ENCODE measurements at regions not wholly inside any gene's neighbourhood (a gene's known extent, or its start where the extent isn't known, plus 50 kb on each side); places are given as distances from the start of the nearest gene placed in this dataset.
"Not testable (repeated sequence)": the region's sequence is repeated elsewhere in the genome, so short reads cannot be mapped to it uniquely, and the experiment has no call there.

GRCh38 chr21:41582298-41582840 lies 74.4 kb upstream of the TMPRSS2 start:
- intact Hi-C loops (cut with DNase I) = no loop called here
- peak; percentile 31 for DNase-seq (ENCODE audit: low spot score)

GRCh38 chr21:41581592-41582228 lies 73.8 kb upstream of the TMPRSS2 start:
- intact Hi-C loops (cut with DNase I) = no loop called here
- DNase-seq (ENCODE audit: low spot score) = peak; percentile 49

- intact Hi-C loops (cut with DNase I) = no loop called here
Measured at GRCh38 chr21:41580758-41581554, 73.0 kb upstream of the TMPRSS2 start.

DNA sequence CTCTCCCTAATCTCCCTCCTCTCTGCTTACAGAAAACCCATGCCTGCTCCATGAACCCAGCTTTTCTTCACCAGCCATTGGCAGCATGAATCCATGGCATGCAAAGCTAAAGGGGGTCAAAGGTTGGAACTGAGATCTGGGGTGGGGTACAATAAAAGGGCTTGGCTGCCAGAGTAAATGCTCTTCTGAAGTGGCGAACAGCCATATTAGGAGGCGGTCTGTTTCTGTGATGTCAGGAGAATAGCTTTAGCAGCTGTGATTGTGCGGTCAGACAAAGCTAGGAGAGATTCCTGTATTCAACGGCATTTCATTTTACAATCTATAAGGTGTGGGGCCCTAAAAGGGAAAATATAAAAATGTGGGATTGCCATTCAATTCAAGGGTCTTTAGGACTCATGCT lies 71.7 kb upstream of the TMPRSS2 start:
- DNase-seq (ENCODE audit: low spot score) = no peak
- intact Hi-C loops (cut with DNase I) = no loop called here

More at GRCh38 chr21:41580758-41581554, 73.0 kb upstream of the TMPRSS2 start:
- peak; percentile 40 for DNase-seq (ENCODE audit: low spot score)

DNA sequence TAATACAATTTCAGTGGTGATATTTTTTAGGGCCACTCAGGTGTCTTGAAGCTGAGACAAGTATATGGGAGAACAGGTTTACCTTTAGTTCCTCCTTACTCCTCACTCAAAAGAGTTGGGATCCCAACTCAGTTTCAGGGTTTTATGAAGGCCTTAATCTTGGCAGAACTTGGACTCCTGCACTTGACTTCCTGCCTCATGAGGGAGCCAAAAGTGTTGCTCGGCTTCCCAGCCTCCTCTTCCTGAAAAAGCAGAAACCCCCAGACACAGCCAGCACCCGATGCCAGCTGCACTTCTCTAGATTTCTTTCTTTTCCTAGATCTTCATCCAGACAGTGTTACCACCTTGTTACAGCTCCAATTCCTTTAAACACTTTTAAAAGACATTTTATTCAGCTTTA lies 70.8 kb upstream of the TMPRSS2 start:
- DNase-seq (ENCODE audit: low spot score) = no peak
- intact Hi-C loops (cut with DNase I) = no loop called here

DNA sequence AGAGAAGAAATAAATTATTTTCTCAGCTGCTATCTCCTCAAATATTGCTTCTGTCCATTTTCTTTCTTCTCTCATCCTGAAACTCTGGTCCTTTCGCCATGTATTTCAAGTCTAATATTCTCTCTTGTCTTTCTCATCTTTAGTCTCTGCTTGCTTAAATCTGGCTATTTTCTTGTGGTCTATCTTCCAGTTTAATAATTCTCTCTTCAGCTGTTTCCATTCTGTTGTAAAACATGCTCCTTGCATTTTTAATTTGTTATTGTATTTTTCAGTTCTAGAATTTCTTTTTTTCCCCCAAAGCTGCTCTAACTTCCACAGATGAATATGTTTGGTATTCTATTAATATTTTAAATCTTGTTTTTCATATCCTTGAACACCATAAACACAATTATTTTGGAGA lies 70.1 kb upstream of the TMPRSS2 start:
- intact Hi-C loops (cut with DNase I) = no loop called here
- DNase-seq (ENCODE audit: low spot score) = no peak

DNA sequence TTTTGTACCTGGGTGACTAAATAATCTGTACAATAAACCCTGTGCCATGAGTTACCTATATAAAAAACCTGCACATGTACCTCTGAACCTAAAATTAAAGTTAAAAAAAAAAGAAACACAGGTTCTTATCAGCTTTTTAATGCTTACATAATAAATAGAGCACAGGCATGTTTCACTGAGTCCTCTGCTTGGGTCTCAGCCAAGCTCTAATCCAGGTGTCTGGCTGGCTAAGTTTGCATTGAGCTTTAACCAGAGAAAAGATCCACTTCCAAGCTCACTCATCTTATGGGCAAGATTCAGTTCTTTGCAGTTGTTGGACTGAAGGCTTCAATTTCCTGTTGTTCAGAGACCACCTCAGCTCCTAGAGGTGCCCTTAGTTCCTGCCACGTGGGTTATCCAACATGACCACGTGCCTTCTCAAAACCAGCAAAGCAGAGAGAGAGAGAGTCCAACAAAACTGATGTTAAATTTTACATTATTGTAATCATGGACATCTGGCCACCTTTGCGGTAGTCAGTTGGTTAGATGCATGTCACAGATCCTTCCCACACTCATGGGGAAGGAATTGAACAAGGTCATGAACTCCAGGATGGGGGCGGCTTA lies 68.2 kb upstream of the TMPRSS2 start:
- intact Hi-C loops (cut with DNase I) = no loop called here
- no peak for DNase-seq (ENCODE audit: low spot score)

- no peak for DNase-seq (ENCODE audit: low spot score)
- intact Hi-C loops (cut with DNase I) = no loop called here
Measured at GRCh38 chr21:41573902-41574690, 66.1 kb upstream of the TMPRSS2 start.

DNA sequence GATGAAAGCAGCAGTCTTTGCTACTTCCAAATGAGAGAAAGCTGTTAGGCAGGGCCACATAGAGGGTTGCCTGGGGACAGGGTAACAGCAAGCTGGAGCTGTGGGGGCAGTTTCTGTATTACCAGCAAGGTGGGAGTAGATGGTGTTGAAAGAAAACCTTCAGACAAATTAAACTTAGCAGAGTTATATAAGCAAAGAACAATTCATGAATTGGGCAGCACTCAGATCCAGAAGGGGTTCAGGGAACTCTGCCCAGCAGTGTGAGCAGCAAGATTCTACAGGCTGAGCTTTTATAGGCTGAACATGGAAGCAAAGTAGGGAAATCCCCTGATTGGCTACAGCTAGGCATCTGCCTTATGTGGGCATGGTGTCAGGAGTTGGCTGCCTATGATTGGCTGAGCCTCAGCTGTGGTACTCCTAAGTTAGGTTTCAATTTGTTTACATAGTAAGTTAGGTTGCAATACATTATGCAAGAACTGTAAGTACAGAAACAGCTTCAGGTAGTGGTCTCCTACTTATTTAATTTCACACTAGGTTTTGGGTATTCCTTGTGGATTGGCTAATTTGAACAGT lies 64.1 kb upstream of the TMPRSS2 start:
- DNase-seq (ENCODE audit: low spot score) = no peak
- intact Hi-C loops (cut with DNase I) = no loop called here

- DNase-seq (ENCODE audit: low spot score) = no peak
- intact Hi-C loops (cut with DNase I) = no loop called here
Measured at GRCh38 chr21:41570791-41571355, 62.9 kb upstream of the TMPRSS2 start.

GRCh38 chr21:41568606-41569385 lies 60.8 kb upstream of the TMPRSS2 start:
- intact Hi-C loops (cut with DNase I) = no loop called here
- no peak for DNase-seq (ENCODE audit: low spot score)

DNA sequence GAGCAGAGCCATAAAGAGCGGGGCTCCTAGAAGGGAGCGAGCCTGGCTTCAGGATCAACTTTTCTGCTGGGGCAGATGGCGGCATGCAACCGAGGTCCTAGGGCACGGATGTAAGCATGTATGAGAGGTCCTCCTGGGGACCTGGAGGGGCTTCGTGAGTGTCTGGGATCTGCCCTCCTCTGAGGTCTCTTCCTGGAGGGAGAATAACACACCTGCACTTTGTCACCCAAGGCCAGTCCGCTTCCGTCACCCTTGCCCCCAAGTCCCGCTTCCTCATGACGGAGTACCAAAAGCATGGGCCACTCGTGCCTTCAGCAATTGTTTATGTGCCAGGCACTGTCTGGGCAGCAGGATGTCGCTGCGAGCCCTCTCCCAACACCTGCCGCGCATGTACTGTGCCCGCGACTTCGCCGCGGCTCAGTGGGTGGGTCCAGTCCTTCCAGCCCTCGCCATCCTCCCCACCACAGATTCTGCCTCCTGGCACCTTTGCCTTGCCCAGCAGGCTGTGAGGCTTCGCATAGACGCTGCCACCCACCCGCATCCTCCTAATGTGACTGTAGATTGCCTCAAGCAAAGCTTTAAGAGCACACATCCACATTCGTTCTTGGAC lies 60.0 kb upstream of the TMPRSS2 start:
- intact Hi-C loops (cut with DNase I) = no loop called here
- no peak for DNase-seq (ENCODE audit: low spot score)

DNA sequence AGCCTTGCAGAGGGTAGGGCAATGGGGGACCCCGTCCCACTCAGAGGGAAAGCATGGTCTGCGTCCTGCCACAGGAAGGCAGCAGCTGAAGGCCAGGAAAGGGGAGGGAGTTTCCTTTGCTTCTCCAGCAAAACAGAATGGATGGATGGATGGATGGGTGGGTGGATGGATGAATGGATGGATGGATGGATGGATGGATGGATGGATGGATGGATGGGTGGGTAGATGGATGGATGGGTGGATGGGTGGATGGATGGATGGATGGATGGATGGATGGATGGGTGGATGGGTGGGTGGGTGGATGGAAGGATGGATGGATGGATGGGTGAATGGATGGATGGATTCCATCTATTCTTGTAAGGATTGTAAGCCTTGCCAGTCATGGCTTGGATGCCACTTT lies 59.3 kb upstream of the TMPRSS2 start:
- DNase-seq (ENCODE audit: low spot score); intact Hi-C loops (cut with DNase I): not testable (repeated sequence)

- intact Hi-C loops (cut with DNase I) = no loop called here
- DNase-seq (ENCODE audit: low spot score) = no peak
Measured at GRCh38 chr21:41566500-41567014, 58.6 kb upstream of the TMPRSS2 start.

DNA sequence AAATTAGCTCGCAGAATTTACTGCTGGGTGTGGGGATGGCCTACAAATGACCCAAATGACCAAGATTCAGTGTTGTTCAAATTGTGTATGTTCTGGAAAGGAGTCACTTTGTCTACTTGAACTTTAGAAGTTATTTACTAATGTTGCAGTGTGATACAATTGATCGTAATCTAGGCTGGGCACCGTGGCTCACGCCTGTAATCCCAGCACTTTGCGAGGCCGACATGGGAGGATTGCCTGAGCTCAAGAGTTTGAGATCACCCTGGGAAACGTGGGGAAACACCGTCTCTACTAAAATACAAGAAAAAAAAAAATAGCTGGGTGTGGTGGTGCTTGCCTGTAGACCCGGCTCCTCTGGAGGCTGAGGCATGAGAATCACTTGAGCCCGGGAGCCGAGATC lies 57.6 kb upstream of the TMPRSS2 start:
- DNase-seq (ENCODE audit: low spot score) = no peak

GRCh38 chr21:41564871-41565274 lies 56.9 kb upstream of the TMPRSS2 start:
- no peak for DNase-seq (ENCODE audit: low spot score)
- intact Hi-C loops (cut with DNase I) = no loop called here

More for the DNA sequence above, 57.6 kb upstream of the TMPRSS2 start:
- intact Hi-C loops (cut with DNase I) = no loop called here

All from posterior vena cava (tissue), 2 donors.